HG03521 (cell line): ENCODE measurements at regions not wholly inside any gene's neighbourhood (a gene's known extent, or its start where the extent isn't known, plus 50 kb on each side); places are given as distances from the start of the nearest gene placed in this dataset.

Experiments
- ATAC-seq: cut with Tn5 transposase; IDR thresholded peaks from one replicate; pipeline ENCODE4 v1.9.1; 2021; ENCODE audit warnings: mild to moderate bottlenecking, moderate library complexity; ENCODE audit not compliant: unreplicated experiment

GRCh38 chr4:38536716-38537115 is 127.3 kb upstream of the KLF3 start:
- ATAC-seq = no peak

- ATAC-seq = no peak
These were observed 126.3 kb upstream of the KLF3 start for GRCh38 chr4:38537666-38538065.

DNA sequence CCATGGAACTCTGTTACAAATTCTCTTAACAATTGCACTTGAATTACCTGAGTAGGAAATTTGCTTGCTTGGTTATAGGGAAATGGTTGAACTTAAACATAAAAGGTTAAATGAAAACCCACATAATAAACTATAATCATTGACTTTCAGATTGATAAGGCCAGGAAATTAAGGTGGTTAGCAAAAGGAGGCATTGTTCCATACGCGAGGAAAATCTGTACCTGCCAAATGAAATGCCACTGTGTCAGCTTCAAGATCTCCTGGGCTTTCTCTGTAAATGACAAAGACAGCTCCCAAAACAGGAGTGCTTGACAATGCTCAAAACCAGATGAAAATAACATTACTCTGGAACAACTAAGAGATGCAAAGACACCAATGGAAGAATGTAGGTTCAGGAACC is 125.5 kb upstream of the KLF3 start:
- no peak for ATAC-seq

DNA sequence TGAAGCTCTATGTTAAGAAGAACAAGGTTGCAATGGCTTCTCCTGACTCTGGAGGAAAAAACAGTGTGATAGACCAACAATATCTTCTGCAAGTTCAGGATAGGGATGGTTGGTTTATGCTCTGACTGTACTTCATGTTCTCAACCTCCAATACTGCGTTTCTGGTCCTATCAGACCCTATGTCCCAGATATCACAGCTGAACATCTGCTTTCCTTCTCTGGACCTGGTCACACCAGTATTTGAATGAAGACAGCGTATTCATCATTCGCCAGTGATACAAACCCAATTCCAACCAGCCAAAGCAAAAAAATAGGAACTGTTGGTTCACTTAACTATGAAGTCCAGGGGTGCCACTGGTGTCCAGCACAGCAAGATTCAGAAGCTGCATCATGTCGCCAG is 124.5 kb upstream of the KLF3 start:
- ATAC-seq = no peak

DNA sequence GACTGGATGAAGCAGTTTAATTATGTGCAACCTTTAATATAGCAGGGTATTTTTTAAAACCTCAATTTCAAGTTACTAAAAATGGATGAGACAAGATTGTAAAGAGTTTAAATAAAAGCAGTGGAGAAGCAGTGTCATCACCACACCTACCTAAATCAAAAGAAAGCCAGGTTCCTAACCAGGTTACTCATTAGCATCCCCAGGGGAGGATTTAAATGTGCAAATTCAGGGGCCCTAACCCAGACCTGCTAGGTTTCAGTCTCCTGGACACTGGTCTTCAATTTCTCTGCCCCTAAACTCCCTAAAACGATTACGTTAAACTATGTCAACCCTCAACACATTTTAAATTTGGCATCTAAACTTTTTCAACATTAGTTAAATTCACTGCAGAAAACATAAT is 116.9 kb upstream of the KLF3 start:
- no peak for ATAC-seq

- no peak for ATAC-seq
These were observed 115.7 kb upstream of the KLF3 start for GRCh38 chr4:38548256-38548655.

DNA sequence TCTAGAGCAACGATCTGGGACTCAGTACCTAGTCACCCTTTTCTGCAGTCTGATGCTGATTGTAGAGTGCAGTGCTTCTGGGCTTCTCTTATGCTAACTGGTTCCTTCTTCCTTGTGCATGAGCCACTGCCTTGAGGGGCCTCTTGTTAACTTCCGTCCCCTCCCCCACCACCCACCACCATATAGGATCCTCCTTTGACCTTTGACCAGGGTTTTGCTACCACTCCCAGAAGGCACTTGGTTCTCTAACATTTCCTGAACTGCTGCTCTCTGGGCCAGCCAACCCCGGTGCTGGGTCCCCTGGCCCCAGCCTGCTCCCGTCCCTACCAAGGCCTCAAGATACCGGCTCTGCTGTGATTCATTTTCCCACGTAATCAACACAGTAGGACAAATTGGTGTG is 104.6 kb upstream of the KLF3 start:
- no peak for ATAC-seq

- ATAC-seq = no peak
These were observed 103.7 kb upstream of the KLF3 start for GRCh38 chr4:38560340-38560739.

GRCh38 chr4:38560768-38561558 is 103.0 kb upstream of the KLF3 start:
- peak; percentile 67 for ATAC-seq

GRCh38 chr4:38562751-38563198 is 101.2 kb upstream of the KLF3 start:
- no peak for ATAC-seq

DNA sequence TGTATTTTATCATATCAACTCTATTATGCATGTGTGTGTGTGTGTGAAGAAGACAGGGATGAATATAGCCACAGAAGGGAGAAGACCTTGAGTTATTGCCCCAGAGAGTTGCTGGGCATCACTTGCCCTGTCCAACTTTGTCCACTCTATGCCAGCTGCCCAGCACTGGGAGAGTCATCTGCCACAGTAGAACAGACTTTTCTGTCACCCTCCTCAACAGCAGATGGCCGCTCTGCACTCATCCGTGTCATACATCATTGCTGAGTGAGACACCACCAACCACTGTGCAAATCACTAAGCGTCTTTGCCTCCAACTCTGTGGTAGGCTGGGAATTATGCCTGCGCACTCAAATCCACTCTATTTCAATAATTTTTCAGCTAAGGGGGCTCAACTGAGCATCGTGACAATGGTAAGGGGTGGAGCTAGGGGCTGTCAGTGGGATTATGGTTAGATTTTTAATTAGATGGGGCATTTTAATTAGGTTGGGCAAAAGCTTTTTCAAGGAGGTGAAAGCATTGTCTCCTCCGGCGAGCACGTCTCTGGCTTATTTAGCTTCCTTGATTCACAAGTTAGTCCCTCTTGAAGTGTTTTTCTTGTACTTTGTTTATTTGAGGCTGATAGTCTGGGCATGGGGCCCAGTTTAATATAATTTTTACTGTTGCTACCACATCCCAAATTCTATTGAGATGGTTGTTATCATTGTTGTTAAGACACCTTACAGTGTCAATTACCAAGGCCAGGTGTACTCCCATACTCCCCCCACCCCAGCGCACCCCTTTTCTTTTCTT is 100.1 kb upstream of the KLF3 start:
- no peak for ATAC-seq

GRCh38 chr4:38565271-38566199 is 98.5 kb upstream of the KLF3 start:
- ATAC-seq = no peak

DNA sequence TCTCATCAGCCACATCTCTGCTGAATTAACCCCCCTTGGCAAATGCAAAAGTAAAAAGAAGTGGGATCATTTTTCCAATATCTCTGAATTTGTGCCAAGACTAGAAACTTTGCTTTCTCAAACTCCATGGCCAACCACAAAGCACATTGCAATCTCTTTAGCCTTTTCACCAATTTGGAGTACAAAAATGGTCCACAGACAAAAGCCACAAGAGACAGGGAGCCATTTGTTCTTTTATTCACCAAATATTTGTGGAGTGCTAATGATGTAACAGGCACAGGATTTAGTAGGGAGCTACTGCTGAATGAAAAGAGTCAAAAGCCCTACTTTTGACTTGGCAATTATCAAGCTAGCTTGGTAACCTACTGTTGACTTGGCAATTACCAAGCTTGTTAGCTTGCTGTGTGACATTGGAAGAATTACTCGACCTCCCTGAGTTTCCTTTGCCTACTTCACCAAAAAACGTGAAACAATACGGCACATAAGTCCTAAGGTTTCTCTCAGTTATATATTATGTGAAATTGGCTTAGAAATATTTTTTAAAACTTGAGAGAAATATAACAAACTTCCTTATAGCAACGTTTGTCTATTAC is 97.1 kb upstream of the KLF3 start:
- no peak for ATAC-seq

GRCh38 chr4:38567457-38567856 is 96.5 kb upstream of the KLF3 start:
- ATAC-seq = no peak

DNA sequence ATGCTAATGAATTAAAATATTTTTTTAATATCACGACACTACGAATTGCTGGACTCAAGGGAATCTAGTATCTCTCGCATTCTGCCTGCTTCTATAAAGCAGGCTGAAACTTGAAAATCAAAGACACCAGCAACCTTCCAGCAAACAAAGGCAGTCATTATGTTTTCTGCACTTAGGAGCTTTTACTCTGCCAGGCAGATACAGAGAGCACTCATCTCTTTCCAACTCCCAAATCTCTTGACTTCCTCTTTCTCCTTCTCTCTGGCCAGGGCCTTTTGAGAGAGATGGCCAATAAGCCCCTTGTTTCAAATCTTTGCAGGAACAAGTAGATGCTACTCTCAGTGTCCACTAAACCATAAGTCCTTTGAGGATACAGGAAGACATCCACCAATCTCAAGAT is 95.2 kb upstream of the KLF3 start:
- no peak for ATAC-seq

- ATAC-seq = no peak
These were observed 93.2 kb upstream of the KLF3 start for GRCh38 chr4:38570647-38571276.

DNA sequence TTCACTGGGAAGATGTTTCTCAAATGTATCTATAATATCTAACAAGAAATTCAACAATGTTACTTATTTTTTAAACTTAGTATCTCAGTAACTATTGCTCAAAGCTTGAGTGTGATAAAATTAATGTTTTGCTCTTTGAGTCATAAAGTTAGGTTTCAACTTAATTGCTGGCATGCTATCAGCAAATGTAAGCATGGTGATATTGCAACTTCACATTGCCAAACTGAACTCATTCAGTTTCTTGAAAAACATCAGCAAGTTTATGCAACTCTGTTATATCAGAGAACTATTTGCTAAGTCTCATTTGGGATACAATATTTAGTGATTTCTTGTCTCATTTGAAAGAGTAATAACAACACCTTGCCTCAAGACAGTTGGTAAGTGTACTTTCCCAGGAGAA is 91.2 kb upstream of the KLF3 start:
- no peak for ATAC-seq

- ATAC-seq = no peak
These were observed 89.3 kb upstream of the KLF3 start for GRCh38 chr4:38574559-38575333.

DNA sequence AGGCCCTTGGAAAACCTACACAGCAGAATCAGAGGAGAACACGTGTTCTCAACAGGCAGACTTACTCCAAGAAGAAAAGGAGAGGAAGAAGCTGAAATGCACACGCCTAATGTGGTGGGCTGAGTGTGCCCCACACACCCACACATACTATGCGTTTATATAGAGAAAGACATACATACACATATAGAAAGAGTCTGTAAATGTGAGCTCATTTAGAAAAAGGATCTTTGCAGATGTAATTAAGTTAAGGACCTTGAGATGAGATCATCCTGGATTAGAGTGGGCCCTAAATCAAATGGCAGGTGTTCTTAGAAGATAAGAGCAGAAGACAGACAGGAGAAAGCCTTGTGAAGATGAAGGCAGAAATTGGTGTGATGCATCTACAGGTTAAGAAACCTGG is 87.2 kb upstream of the KLF3 start:
- no peak for ATAC-seq

- ATAC-seq = no peak
These were observed 86.5 kb upstream of the KLF3 start for GRCh38 chr4:38577462-38577861.
